Vagina (tissue), 2 donors: ENCODE measurements at regions not wholly inside any gene's neighbourhood (a gene's known extent, or its start where the extent isn't known, plus 50 kb on each side); places are given as distances from the start of the nearest gene placed in this dataset.

Source experiments
- DNase-seq, 2 donors: peaks; one replicate each; pipeline ENCODE4 v3.0.0-alpha.2; 2017; ENCODE audit errors: extremely low spot score in 2 of 2
- H3K27ac ChIP-seq: fragments of 200-600 bp; sonication (generic); one replicate; pipeline ENCODE4 v1.5.1; 2019
- H3K27me3 ChIP-seq: fragments of 200-600 bp; sonication (generic); one replicate; pipeline ENCODE4 v1.5.1; 2019
- H3K36me3 ChIP-seq, 2 donors: fragments of 200-600 bp; sonication (generic); one replicate each; pipeline ENCODE4 v1.5.1; 2017 to 2019
- H3K4me1 ChIP-seq: fragments of 200-600 bp; sonication (generic); one replicate; pipeline ENCODE4 v1.5.1; 2019
- H3K4me3 ChIP-seq, 2 donors: fragments of 200-600 bp; sonication (generic); 1 replicate in 1 of 2; 2 replicates in 1 of 2; pipeline ENCODE4 v1.5.1; 2016 to 2019
- H3K9me3 ChIP-seq: fragments of 200-600 bp; sonication (generic); one replicate; pipeline ENCODE4 v1.5.1; 2019
- POLR2A ChIP-seq, 2 donors: fragments of 450-650 bp; IDR thresholded peaks; one replicate each; pipeline ENCODE4 v1.6.1; 2017; ENCODE audit warnings: antibody characterized with exemption in 2 of 2, mild to moderate bottlenecking in 2 of 2, moderate library complexity in 2 of 2
- POLR2AphosphoS5 ChIP-seq, 2 donors: sonication (generic); formaldehyde crosslinking; IDR thresholded peaks; one replicate each; pipeline ENCODE4 v1.9.0; 2017; ENCODE audit warnings: antibody characterized with exemption in 2 of 2, mild to moderate bottlenecking in 2 of 2, low read depth in 1 of 2; ENCODE audit not compliant: insufficient read depth in 1 of 2
- intact Hi-C: fragments of 100-400 bp; cut with DNase I; formaldehyde crosslinking; loops from one replicate; pipeline ENCODE4 v1.15.1; 2023
- TF ChIP-seq, protein P1 (sequence below), 3 experiments: fragments of 450-650 bp in 2 of 3; fragments of 200-600 bp in 1 of 3; sonication (generic) in 1 of 3; IDR thresholded peaks; one replicate each; pipeline ENCODE4 v1.5.1; 2017 to 2019; ENCODE audit warnings: antibody characterized with exemption in 3 of 3, mild to moderate bottlenecking in 2 of 3, moderate library complexity in 2 of 3

- Histone ChIP-seq H3K27ac (no peak overlapping the region), H3K4me3 (no peak overlapping the region), H3K9me3 (no peaks in the 10 kb centered on the region), H3K36me3 (no peaks in the 10 kb centered on the region), H3K4me1 (no peaks in the 10 kb centered on the region), H3K27me3 (no peaks in the 10 kb centered on the region)
- TF ChIP-seq POLR2A (IDR thresholded peaks at IDR 0.05) = no peak
- TF ChIP-seq POLR2AphosphoS5 (IDR thresholded peaks at IDR 0.05; ENCODE audit: insufficient read depth in 1 of 2, low read depth in 1 of 2) = no peak
- TF ChIP-seq, protein P1, sequence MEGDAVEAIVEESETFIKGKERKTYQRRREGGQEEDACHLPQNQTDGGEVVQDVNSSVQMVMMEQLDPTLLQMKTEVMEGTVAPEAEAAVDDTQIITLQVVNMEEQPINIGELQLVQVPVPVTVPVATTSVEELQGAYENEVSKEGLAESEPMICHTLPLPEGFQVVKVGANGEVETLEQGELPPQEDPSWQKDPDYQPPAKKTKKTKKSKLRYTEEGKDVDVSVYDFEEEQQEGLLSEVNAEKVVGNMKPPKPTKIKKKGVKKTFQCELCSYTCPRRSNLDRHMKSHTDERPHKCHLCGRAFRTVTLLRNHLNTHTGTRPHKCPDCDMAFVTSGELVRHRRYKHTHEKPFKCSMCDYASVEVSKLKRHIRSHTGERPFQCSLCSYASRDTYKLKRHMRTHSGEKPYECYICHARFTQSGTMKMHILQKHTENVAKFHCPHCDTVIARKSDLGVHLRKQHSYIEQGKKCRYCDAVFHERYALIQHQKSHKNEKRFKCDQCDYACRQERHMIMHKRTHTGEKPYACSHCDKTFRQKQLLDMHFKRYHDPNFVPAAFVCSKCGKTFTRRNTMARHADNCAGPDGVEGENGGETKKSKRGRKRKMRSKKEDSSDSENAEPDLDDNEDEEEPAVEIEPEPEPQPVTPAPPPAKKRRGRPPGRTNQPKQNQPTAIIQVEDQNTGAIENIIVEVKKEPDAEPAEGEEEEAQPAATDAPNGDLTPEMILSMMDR (IDR thresholded peaks at IDR 0.05) = no peak
- intact Hi-C loops = no loop called here
- DNase-seq = no peak
These were observed 403.9 kb upstream of the TNP1 start for GRCh38 chr2:217263756-217264155.

GRCh38 chr2:217262911-217263310, 403.0 kb upstream of the TNP1 start:
- H3K27me3 ChIP-seq = no peaks in the 10 kb centered on the region
- H3K4me3 ChIP-seq = no peak overlapping the region
- no peaks in the 10 kb centered on the region for H3K4me1 ChIP-seq
- H3K36me3 ChIP-seq = no peaks in the 10 kb centered on the region
- intact Hi-C loops = no loop called here
- H3K27ac ChIP-seq = no peak overlapping the region
- no peak for DNase-seq
- no peaks in the 10 kb centered on the region for H3K9me3 ChIP-seq
- TF ChIP-seq, protein P1 (IDR thresholded peaks at IDR 0.05) = no peak
- TF ChIP-seq POLR2AphosphoS5 (IDR thresholded peaks at IDR 0.05; ENCODE audit: insufficient read depth in 1 of 2, low read depth in 1 of 2) (no peak), POLR2A (IDR thresholded peaks at IDR 0.05) (no peak)

DNA sequence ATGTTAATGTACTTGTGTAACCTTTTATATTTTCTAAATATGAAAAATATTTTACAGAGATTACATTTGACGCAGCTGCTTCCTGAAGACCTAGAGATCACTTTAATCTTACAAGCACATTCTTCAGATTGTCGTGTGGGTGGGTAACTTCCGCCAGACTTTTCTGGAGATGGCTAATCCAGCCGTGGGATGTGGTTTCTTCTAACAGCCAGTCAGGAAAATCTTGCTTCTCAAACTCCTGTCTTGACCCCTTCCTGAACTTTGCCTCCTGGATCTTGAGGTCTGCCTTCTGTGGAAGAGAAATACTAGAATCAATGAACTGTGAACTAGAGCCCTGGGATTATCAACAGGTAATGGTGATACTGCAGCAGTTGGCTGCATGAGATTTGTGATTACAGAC, 401.6 kb upstream of the TNP1 start:
- no peaks in the 10 kb centered on the region for H3K4me1 ChIP-seq
- no peaks in the 10 kb centered on the region for H3K27me3 ChIP-seq
- H3K9me3 ChIP-seq = no peaks in the 10 kb centered on the region
- intact Hi-C loops = no loop called here
- H3K27ac ChIP-seq = no peak overlapping the region
- no peak overlapping the region for H3K4me3 ChIP-seq
- TF ChIP-seq POLR2A (IDR thresholded peaks at IDR 0.05) (no peak), POLR2AphosphoS5 (IDR thresholded peaks at IDR 0.05; ENCODE audit: insufficient read depth in 1 of 2, low read depth in 1 of 2) (no peak)
- TF ChIP-seq, protein P1 (IDR thresholded peaks at IDR 0.05) = no peak
- no peak for DNase-seq
- no peaks in the 10 kb centered on the region for H3K36me3 ChIP-seq

- H3K9me3 ChIP-seq = no peaks in the 10 kb centered on the region
- TF ChIP-seq, protein P1 (IDR thresholded peaks at IDR 0.05) = no peak
- TF ChIP-seq POLR2AphosphoS5 (IDR thresholded peaks at IDR 0.05; ENCODE audit: insufficient read depth in 1 of 2, low read depth in 1 of 2) (no peak), POLR2A (IDR thresholded peaks at IDR 0.05) (no peak)
- no peaks in the 10 kb centered on the region for H3K27me3 ChIP-seq
- H3K27ac ChIP-seq = no peak overlapping the region
- H3K4me1 ChIP-seq = no peaks in the 10 kb centered on the region
- no peak overlapping the region for H3K4me3 ChIP-seq
- DNase-seq = no peak
- H3K36me3 ChIP-seq = no peaks in the 10 kb centered on the region
- intact Hi-C loops = no loop called here
These were observed 400.7 kb upstream of the TNP1 start for GRCh38 chr2:217260441-217261115.

DNA sequence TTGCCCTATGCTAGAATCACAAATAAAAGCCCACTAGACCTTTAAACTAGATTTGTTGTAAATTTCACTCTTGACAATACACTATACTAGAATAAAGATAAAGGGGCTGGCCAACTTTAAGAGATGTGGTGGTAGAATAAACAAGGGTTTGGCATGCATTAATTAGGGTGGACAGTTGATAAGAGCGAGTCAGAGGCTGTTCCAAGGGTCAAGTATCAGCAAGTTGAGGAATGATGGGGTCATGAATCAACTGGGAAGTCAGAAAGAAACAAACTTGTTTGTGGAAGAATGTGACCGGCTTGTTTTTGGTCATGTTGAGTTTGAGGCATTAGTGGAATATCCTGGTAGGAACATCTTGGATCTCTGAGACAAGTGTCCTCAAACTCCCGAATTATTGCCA, 398.3 kb upstream of the TNP1 start:
- Histone ChIP-seq H3K27me3 (no peaks in the 10 kb centered on the region), H3K4me1 (no peaks in the 10 kb centered on the region), H3K36me3 (no peaks in the 10 kb centered on the region), H3K4me3 (no peak overlapping the region), H3K9me3 (no peaks in the 10 kb centered on the region), H3K27ac (no peak overlapping the region)
- intact Hi-C loops = no loop called here
- TF ChIP-seq, protein P1 (IDR thresholded peaks at IDR 0.05) = no peak
- TF ChIP-seq POLR2AphosphoS5 (IDR thresholded peaks at IDR 0.05; ENCODE audit: insufficient read depth in 1 of 2, low read depth in 1 of 2) (no peak), POLR2A (IDR thresholded peaks at IDR 0.05) (no peak)
- no peak for DNase-seq
